A549 (cell line): ENCODE measurements at regions not wholly inside any gene's neighbourhood (a gene's known extent, or its start where the extent isn't known, plus 50 kb on each side); places are given as distances from the start of the nearest gene placed in this dataset.

ENCODE experiments used
- ATAC-seq, 2 experiments: fragments of 200-7000 bp in 1 of 2; fragments of >200 bp in 1 of 2; cut with Nextera tagmentation in 1 of 2; cut with Tn5 transposase in 1 of 2; 3 replicates each; pipeline versions ENCODE4 v1.8.0 to v1.9.1; 2018 to 2020; ENCODE audit warnings: mild to moderate bottlenecking in 1 of 2, moderate library complexity in 1 of 2
- CTCF ChIA-PET: fragments of 300-600 bp; sonication (Branson Sonifier 250); formaldehyde crosslinking; extraction: SDS; loops from one replicate; lab custom pipeline; 2021; ENCODE audit warnings: antibody characterized with exemption, inconsistent platforms; lab: Yijun Ruan, JAX
- POLR2A ChIA-PET: fragments of 350-600 bp; formaldehyde crosslinking; extraction: SDS; loops from one replicate; lab custom pipeline; 2021; ENCODE audit warnings: antibody characterized with exemption, inconsistent platforms; lab: Yijun Ruan, JAX
- DNase-seq, 2 experiments: peaks; one replicate each; pipeline versions ENCODE4 v3.0.0 to v3.0.0-alpha.2; 2011 to 2016; ENCODE audit warnings: low read depth in 1 of 2, low spot score in 1 of 2
- FAIRE-seq: peaks from 2 replicates; lab custom pipeline; 2011; peaks lifted over from hg19 to GRCh38; lab: Jason Lieb, UNC
- H3K27ac ChIP-seq, 2 experiments: fragments of >200 bp; sonication (Bioruptor Twin); formaldehyde crosslinking; 3 replicates each; pipeline ENCODE4 v1.5.1; 2016 to 2017
- H3K4me1 ChIP-seq: fragments of >200 bp; sonication (Bioruptor Twin); formaldehyde crosslinking; 3 replicates; pipeline ENCODE4 v1.6.1; 2016
- H3K4me2 ChIP-seq: fragments of >200 bp; sonication (Bioruptor Twin); formaldehyde crosslinking; 3 replicates; pipeline ENCODE4 v1.6.1; 2016
- H3K4me3 ChIP-seq: fragments of >200 bp; sonication (Bioruptor Twin); formaldehyde crosslinking; 3 replicates; pipeline ENCODE4 v1.5.1; 2016
- H3K9me3 ChIP-seq: fragments of >200 bp; sonication (Bioruptor Twin); formaldehyde crosslinking; 3 replicates; pipeline ENCODE4 v1.6.1; 2016
- CBX8 ChIP-seq: fragments of 200-600 bp; sonication (generic); IDR thresholded peaks from 2 replicates; pipeline ENCODE4 v1.6.1; 2016
- CEBPB ChIP-seq, 2 experiments: fragments of >200 bp in 1 of 2; sonication (Bioruptor Twin) in 1 of 2; formaldehyde crosslinking in 1 of 2; IDR thresholded peaks; 2 replicates each; pipeline ENCODE4 v1.6.1; 2012 to 2016
- CHD2 ChIP-seq: fragments of 150-350 bp; IDR thresholded peaks from 2 replicates; pipeline ENCODE4 v1.6.1; 2014; ENCODE audit warnings: low read length; ENCODE audit not compliant: partially characterized antibody
- CHD4 ChIP-seq: fragments of 200-600 bp; sonication (generic); IDR thresholded peaks from 2 replicates; pipeline ENCODE4 v1.6.1; 2016; ENCODE audit warnings: antibody characterized with exemption, mild to moderate bottlenecking, borderline replicate concordance
- EHMT2 ChIP-seq: fragments of 200-600 bp; sonication (generic); IDR thresholded peaks from 2 replicates; pipeline ENCODE4 v1.6.1; 2016; ENCODE audit warnings: antibody characterized with exemption, low read depth, mild to moderate bottlenecking, moderate library complexity
- ESRRA ChIP-seq: fragments of 150-350 bp; IDR thresholded peaks from 2 replicates; pipeline ENCODE4 v1.6.1; 2014; ENCODE audit warnings: mild to moderate bottlenecking, low read length, borderline replicate concordance
- FOSB ChIP-seq: fragments of 250-450 bp; sonication (Bioruptor Pico); IDR thresholded peaks from 2 replicates; pipeline ENCODE4 v1.5.0; 2020; ENCODE audit warnings: mild to moderate bottlenecking, moderate library complexity
- FOSL2 ChIP-seq, 2 experiments: fragments of 450-650 bp in 1 of 2; fragments of >200 bp in 1 of 2; sonication (Bioruptor Twin) in 1 of 2; formaldehyde crosslinking; IDR thresholded peaks; 2 replicates each; pipeline versions ENCODE4 v1.5.0 to v1.6.1; 2016 to 2020; ENCODE audit warnings: mild to moderate bottlenecking in 1 of 2, moderate library complexity in 1 of 2
- FOXS1 ChIP-seq: fragments of 250-450 bp; sonication (Bioruptor Pico); IDR thresholded peaks from 2 replicates; pipeline ENCODE4 v1.5.0; 2020; ENCODE audit warnings: mild to moderate bottlenecking, moderate library complexity
- HEYL ChIP-seq: fragments of 250-450 bp; sonication (Bioruptor Pico); IDR thresholded peaks from 2 replicates; pipeline ENCODE4 v1.8.0; 2021; ENCODE audit warnings: mild to moderate bottlenecking, moderate library complexity
- HOXB13 ChIP-seq: fragments of 250-450 bp; sonication (Bioruptor Pico); IDR thresholded peaks from 2 replicates; pipeline ENCODE4 v1.5.0; 2020; ENCODE audit warnings: low read depth, mild to moderate bottlenecking, moderate library complexity
- JUN ChIP-seq, 2 experiments: fragments of >200 bp; sonication (Bioruptor Twin); formaldehyde crosslinking; IDR thresholded peaks; 2 replicates in 1 of 2; 3 replicates in 1 of 2; pipeline ENCODE4 v1.6.1; 2016 to 2017
- KDM5A ChIP-seq: fragments of 200-600 bp; sonication (generic); IDR thresholded peaks from 2 replicates; pipeline ENCODE4 v1.6.1; 2016; ENCODE audit warnings: antibody characterized with exemption, mild to moderate bottlenecking
- MAFK ChIP-seq: fragments of 450-650 bp; IDR thresholded peaks from 2 replicates; pipeline ENCODE4 v1.6.1; 2014; ENCODE audit not compliant: partially characterized antibody
- MYC ChIP-seq: IDR thresholded peaks from 2 replicates; pipeline ENCODE4 v1.6.1; 2012; ENCODE audit warnings: mild to moderate bottlenecking, inconsistent platforms, low read length, improper control_type of control experiment, borderline replicate concordance
- NPAS2 ChIP-seq: fragments of 250-450 bp; sonication (Bioruptor Pico); IDR thresholded peaks from 2 replicates; pipeline ENCODE4 v1.8.0; 2022; ENCODE audit warnings: mild to moderate bottlenecking, moderate library complexity, borderline replicate concordance
- PBX3 ChIP-seq: IDR thresholded peaks from 2 replicates; pipeline ENCODE4 v1.6.1; 2012
- PHF8 ChIP-seq: fragments of 200-600 bp; sonication (generic); IDR thresholded peaks from 2 replicates; pipeline ENCODE4 v1.6.1; 2016; ENCODE audit warnings: low read depth, mild to moderate bottlenecking, antibody characterized with exemption, moderate library complexity, borderline replicate concordance
- POLR2AphosphoS2 ChIP-seq: conservative IDR thresholded peaks from 2 replicates; pipeline ENCODE4 v1.6.1; 2012; ENCODE audit warnings: low read length, improper control_type of control experiment, inconsistent platforms
- RFX5 ChIP-seq: fragments of 450-650 bp; IDR thresholded peaks from 2 replicates; pipeline ENCODE4 v1.7.1; 2014; ENCODE audit warnings: antibody characterized with exemption, mild to moderate bottlenecking, moderate library complexity
- RNF2 ChIP-seq: fragments of 200-600 bp; sonication (generic); IDR thresholded peaks from 2 replicates; pipeline ENCODE4 v1.6.1; 2016; ENCODE audit warnings: low read depth, mild to moderate bottlenecking, antibody characterized with exemption, moderate library complexity, borderline replicate concordance
- SMC3 ChIP-seq: fragments of >200 bp; sonication (Bioruptor Twin); formaldehyde crosslinking; IDR thresholded peaks from 3 replicates; pipeline ENCODE4 v1.6.1; 2018; ENCODE audit warnings: inconsistent platforms
- TFCP2L1 ChIP-seq: fragments of 250-450 bp; sonication (Bioruptor Pico); IDR thresholded peaks from 2 replicates; pipeline ENCODE4 v1.5.0; 2021; ENCODE audit warnings: mild to moderate bottlenecking
- ZC3H11A ChIP-seq: fragments of 450-650 bp; IDR thresholded peaks from 2 replicates; pipeline ENCODE4 v1.6.1; 2014; ENCODE audit warnings: antibody characterized with exemption, mild to moderate bottlenecking
- ZFP36 ChIP-seq: fragments of 450-650 bp; IDR thresholded peaks from 2 replicates; pipeline ENCODE4 v1.6.1; 2014; ENCODE audit warnings: borderline replicate concordance; ENCODE audit not compliant: partially characterized antibody
- ZNF302 ChIP-seq: fragments of 250-450 bp; sonication (Bioruptor Pico); IDR thresholded peaks from 2 replicates; pipeline ENCODE4 v1.9.0; 2021; ENCODE audit warnings: inconsistent platforms, mild to moderate bottlenecking, moderate library complexity
- ZSCAN20 ChIP-seq: fragments of 250-450 bp; sonication (Bioruptor Pico); IDR thresholded peaks from 2 replicates; pipeline ENCODE4 v1.8.0; 2022; ENCODE audit warnings: mild to moderate bottlenecking, moderate library complexity
- WGBS: methylation state at CpG from one replicate; pipeline ENCODE4 v1.1.6; 2017; ENCODE audit errors: missing lambda C conversion rate; 5-methylcytosine and 5-hydroxymethylcytosine counted together
- TF ChIP-seq, protein P1 (sequence below): fragments of >200 bp; sonication (Bioruptor Twin); formaldehyde crosslinking; IDR thresholded peaks from 3 replicates; pipeline ENCODE4 v1.6.1; 2016
- TF ChIP-seq, protein P2 (sequence below): fragments of 150-350 bp; IDR thresholded peaks from 2 replicates; pipeline ENCODE4 v1.6.1; 2014; ENCODE audit warnings: low read depth, mild to moderate bottlenecking, low read length
- TF ChIP-seq, protein P3 (sequence below): fragments of 200-600 bp; sonication (generic); IDR thresholded peaks from 2 replicates; pipeline ENCODE4 v1.6.1; 2016; ENCODE audit warnings: antibody characterized with exemption, mild to moderate bottlenecking, moderate library complexity

GRCh38 chr7:63113713-63114285, 884.9 kb upstream of the ZNF722 start:
- H3K4me2 ChIP-seq = no peak overlapping the region
- no peak for TF ChIP-seq SMC3
- TF ChIP-seq, protein P1, sequence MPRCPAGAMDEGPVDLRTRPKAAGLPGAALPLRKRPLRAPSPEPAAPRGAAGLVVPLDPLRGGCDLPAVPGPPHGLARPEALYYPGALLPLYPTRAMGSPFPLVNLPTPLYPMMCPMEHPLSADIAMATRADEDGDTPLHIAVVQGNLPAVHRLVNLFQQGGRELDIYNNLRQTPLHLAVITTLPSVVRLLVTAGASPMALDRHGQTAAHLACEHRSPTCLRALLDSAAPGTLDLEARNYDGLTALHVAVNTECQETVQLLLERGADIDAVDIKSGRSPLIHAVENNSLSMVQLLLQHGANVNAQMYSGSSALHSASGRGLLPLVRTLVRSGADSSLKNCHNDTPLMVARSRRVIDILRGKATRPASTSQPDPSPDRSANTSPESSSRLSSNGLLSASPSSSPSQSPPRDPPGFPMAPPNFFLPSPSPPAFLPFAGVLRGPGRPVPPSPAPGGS = no peak
- TF ChIP-seq CBX8 = no peak
- TF ChIP-seq CHD2 = no peak
- no peak for TF ChIP-seq ZSCAN20
- no peak for TF ChIP-seq POLR2AphosphoS2
- TF ChIP-seq TFCP2L1 = no peak
- TF ChIP-seq PHF8 = no peak
- TF ChIP-seq RFX5 = no peak
- no peak for TF ChIP-seq ZC3H11A
- TF ChIP-seq FOSB = no peak
- TF ChIP-seq NPAS2 (CRISPR knock-in tag) = no peak
- no peak for TF ChIP-seq EHMT2
- TF ChIP-seq JUN (IDR thresholded peaks at IDR 0.05) = no peak
- TF ChIP-seq KDM5A = no peak
- no peak for TF ChIP-seq ZFP36
- TF ChIP-seq FOXS1 (CRISPR knock-in tag) = no peak
- TF ChIP-seq CEBPB (IDR thresholded peaks at IDR 0.05) = no peak
- no peak for TF ChIP-seq HOXB13 (CRISPR knock-in tag)
- no peak for TF ChIP-seq ESRRA
- H3K4me1 ChIP-seq = no peaks in the 10 kb centered on the region
- H3K4me3 ChIP-seq = no peak overlapping the region
- CTCF ChIA-PET = interaction anchor here (0.6 kb wide), 1 partner anchor 11 kb away, joined by 3 read pairs; no protein-coding TSS in a partner anchor
- ATAC-seq = no peak
- H3K27ac ChIP-seq = no peak overlapping the region
- WGBS = 51% methylated on average over 25 of the region's 33 CpGs
- peaks cover 22% of the 10 kb centered on the region; the same call in 1 of the 3 replicates for H3K9me3 ChIP-seq
- no peak for FAIRE-seq
- DNase-seq = no peak
- POLR2A ChIA-PET = no interaction called here

GRCh38 chr7:63114371-63114985, 884.2 kb upstream of the ZNF722 start:
- ATAC-seq (no peak), FAIRE-seq (no peak), DNase-seq (no peak)
- H3K4me1 ChIP-seq = no peaks in the 10 kb centered on the region
- no peak overlapping the region for H3K4me3 ChIP-seq
- CTCF ChIA-PET = interaction anchor here (0.6 kb wide), 1 partner anchor 12 kb away, joined by 3 read pairs; no protein-coding TSS in a partner anchor
- TF ChIP-seq CHD4 (no peak), RNF2 (no peak), MYC (no peak), ZNF302 (CRISPR knock-in tag) (no peak), NPAS2 (CRISPR knock-in tag) (no peak), ZC3H11A (no peak), MAFK (no peak), FOSB (no peak), FOSL2 (IDR thresholded peaks at IDR 0.05) (no peak), FOSL2 (CRISPR knock-in tag; IDR thresholded peaks at IDR 0.05) (no peak), PHF8 (no peak), PBX3 (no peak), CBX8 (no peak), HEYL (CRISPR knock-in tag) (no peak), RFX5 (no peak)
- TF ChIP-seq, protein P2, sequence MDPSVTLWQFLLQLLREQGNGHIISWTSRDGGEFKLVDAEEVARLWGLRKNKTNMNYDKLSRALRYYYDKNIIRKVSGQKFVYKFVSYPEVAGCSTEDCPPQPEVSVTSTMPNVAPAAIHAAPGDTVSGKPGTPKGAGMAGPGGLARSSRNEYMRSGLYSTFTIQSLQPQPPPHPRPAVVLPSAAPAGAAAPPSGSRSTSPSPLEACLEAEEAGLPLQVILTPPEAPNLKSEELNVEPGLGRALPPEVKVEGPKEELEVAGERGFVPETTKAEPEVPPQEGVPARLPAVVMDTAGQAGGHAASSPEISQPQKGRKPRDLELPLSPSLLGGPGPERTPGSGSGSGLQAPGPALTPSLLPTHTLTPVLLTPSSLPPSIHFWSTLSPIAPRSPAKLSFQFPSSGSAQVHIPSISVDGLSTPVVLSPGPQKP = no peak
- TF ChIP-seq, protein P3, sequence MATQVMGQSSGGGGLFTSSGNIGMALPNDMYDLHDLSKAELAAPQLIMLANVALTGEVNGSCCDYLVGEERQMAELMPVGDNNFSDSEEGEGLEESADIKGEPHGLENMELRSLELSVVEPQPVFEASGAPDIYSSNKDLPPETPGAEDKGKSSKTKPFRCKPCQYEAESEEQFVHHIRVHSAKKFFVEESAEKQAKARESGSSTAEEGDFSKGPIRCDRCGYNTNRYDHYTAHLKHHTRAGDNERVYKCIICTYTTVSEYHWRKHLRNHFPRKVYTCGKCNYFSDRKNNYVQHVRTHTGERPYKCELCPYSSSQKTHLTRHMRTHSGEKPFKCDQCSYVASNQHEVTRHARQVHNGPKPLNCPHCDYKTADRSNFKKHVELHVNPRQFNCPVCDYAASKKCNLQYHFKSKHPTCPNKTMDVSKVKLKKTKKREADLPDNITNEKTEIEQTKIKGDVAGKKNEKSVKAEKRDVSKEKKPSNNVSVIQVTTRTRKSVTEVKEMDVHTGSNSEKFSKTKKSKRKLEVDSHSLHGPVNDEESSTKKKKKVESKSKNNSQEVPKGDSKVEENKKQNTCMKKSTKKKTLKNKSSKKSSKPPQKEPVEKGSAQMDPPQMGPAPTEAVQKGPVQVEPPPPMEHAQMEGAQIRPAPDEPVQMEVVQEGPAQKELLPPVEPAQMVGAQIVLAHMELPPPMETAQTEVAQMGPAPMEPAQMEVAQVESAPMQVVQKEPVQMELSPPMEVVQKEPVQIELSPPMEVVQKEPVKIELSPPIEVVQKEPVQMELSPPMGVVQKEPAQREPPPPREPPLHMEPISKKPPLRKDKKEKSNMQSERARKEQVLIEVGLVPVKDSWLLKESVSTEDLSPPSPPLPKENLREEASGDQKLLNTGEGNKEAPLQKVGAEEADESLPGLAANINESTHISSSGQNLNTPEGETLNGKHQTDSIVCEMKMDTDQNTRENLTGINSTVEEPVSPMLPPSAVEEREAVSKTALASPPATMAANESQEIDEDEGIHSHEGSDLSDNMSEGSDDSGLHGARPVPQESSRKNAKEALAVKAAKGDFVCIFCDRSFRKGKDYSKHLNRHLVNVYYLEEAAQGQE = no peak
- POLR2A ChIA-PET = no interaction called here
- H3K9me3 ChIP-seq = peaks cover 22% of the 10 kb centered on the region; the same call in 1 of the 3 replicates
- no peak overlapping the region for H3K4me2 ChIP-seq
- WGBS = 47% methylated on average over 6 of the region's 56 CpGs
- no peak overlapping the region for H3K27ac ChIP-seq
